ENCODE measurements at regions not wholly inside any gene's neighbourhood (a gene's known extent, or its start where the extent isn't known, plus 50 kb on each side); places are given as distances from the start of the nearest gene placed in this dataset.

- TF ChIP-seq CTCF (IDR thresholded peaks at IDR 0.05; ENCODE audit: low read depth, low read length), result no peak
Measured at GRCh38 chr11:134901542-134901941, 489.5 kb upstream of the B3GAT1 start.

GRCh38 chr11:134893810-134894685, 482.0 kb upstream of the B3GAT1 start:
- H3K4me3 ChIP-seq (ENCODE audit: low read depth, low read length), result no peak overlapping the region
- no peak for TF ChIP-seq CTCF (IDR thresholded peaks at IDR 0.05; ENCODE audit: low read depth, low read length)

More at GRCh38 chr11:134901542-134901941, 489.5 kb upstream of the B3GAT1 start:
- no peak overlapping the region for H3K4me3 ChIP-seq (ENCODE audit: low read depth, low read length)

- TF ChIP-seq CTCF (IDR thresholded peaks at IDR 0.05; ENCODE audit: low read depth, low read length), result no peak
- no peak overlapping the region for H3K4me3 ChIP-seq (ENCODE audit: low read depth, low read length)
Measured at GRCh38 chr11:134890446-134890845, 478.4 kb upstream of the B3GAT1 start.

- TF ChIP-seq CTCF (IDR thresholded peaks at IDR 0.05; ENCODE audit: low read depth, low read length), result no peak
- H3K4me3 ChIP-seq (ENCODE audit: low read depth, low read length), result no peak overlapping the region
Measured at GRCh38 chr11:134889832-134890231, 477.8 kb upstream of the B3GAT1 start.

GRCh38 chr11:134888821-134889220, 476.8 kb upstream of the B3GAT1 start:
- no peak for TF ChIP-seq CTCF (IDR thresholded peaks at IDR 0.05; ENCODE audit: low read depth, low read length)

GRCh38 chr11:134887896-134888295, 475.9 kb upstream of the B3GAT1 start:
- no peak for TF ChIP-seq CTCF (IDR thresholded peaks at IDR 0.05; ENCODE audit: low read depth, low read length)
- H3K4me3 ChIP-seq (ENCODE audit: low read depth, low read length), result no peak overlapping the region

More at GRCh38 chr11:134888821-134889220, 476.8 kb upstream of the B3GAT1 start:
- H3K4me3 ChIP-seq (ENCODE audit: low read depth, low read length), result no peak overlapping the region

GRCh38 chr11:134883484-134883883, 471.4 kb upstream of the B3GAT1 start:
- no peak overlapping the region for H3K4me3 ChIP-seq (ENCODE audit: low read depth, low read length)
- TF ChIP-seq CTCF (IDR thresholded peaks at IDR 0.05; ENCODE audit: low read depth, low read length), result no peak
